Brain microvascular endothelial cell (primary cell): ENCODE measurements at regions not wholly inside any gene's neighbourhood (a gene's known extent, or its start where the extent isn't known, plus 50 kb on each side); places are given as distances from the start of the nearest gene placed in this dataset.

ENCODE experiments used
- DNase-seq: peaks from one replicate; pipeline ENCODE4 v3.0.0-alpha.2; 2020
- H3K27ac ChIP-seq: fragments of 250-450 bp; sonication (Bioruptor Pico); 2 replicates; pipeline ENCODE4 v1.5.1; 2020; ENCODE audit warnings: mild to moderate bottlenecking, moderate library complexity
- H3K27me3 ChIP-seq: fragments of 250-450 bp; sonication (Bioruptor Pico); replicated peaks from 2 replicates; pipeline ENCODE4 v1.5.1; 2020; ENCODE audit warnings: mild to moderate bottlenecking
- H3K36me3 ChIP-seq: fragments of 250-450 bp; sonication (Bioruptor Pico); replicated peaks from 2 replicates; pipeline ENCODE4 v1.5.1; 2020; ENCODE audit warnings: mild to moderate bottlenecking
- H3K4me3 ChIP-seq: 2 replicates; pipeline ENCODE4 v1.5.1; 2011; ENCODE audit warnings: low read depth, mild to moderate bottlenecking, control low read depth, low read length, moderate library complexity
- CTCF ChIP-seq: IDR thresholded peaks from 2 replicates; pipeline ENCODE4 v1.5.1; 2011; ENCODE audit warnings: low read depth, mild to moderate bottlenecking, moderate library complexity, low read length, control low read depth, inconsistent platforms; ENCODE audit errors: missing control alignments
- in situ Hi-C: cut with HindIII; loops from 2 replicates; pipeline ENCODE4 v1.10.0; 2017; ENCODE audit warnings: low sequenced_read_pairs, low pct_ligation_motif_present

GRCh38 chr5:8647111-8647510, 778.2 kb downstream of the MTRR start:
- Histone ChIP-seq H3K36me3 (no peaks in the 10 kb centered on the region), H3K27ac (no peak overlapping the region), H3K27me3 (no peaks in the 10 kb centered on the region), H3K4me3 (no peak overlapping the region)
- DNase-seq = no peak
- in situ Hi-C loops = no loop called here
- no peak for TF ChIP-seq CTCF

- peak; percentile 13 for TF ChIP-seq CTCF
Observed at GRCh38 chr5:8650186-8650585, 781.2 kb downstream of the MTRR start.

GRCh38 chr5:8660133-8660893, 791.4 kb downstream of the MTRR start:
- in situ Hi-C loops = no loop called here
- H3K36me3 ChIP-seq = no peaks in the 10 kb centered on the region
- no peak overlapping the region for H3K4me3 ChIP-seq
- H3K27ac ChIP-seq = no peak overlapping the region
- no peaks in the 10 kb centered on the region for H3K27me3 ChIP-seq
- no peak for TF ChIP-seq CTCF
- no peak for DNase-seq

More at GRCh38 chr5:8650186-8650585, 781.2 kb downstream of the MTRR start:
- Histone ChIP-seq H3K27me3 (no peaks in the 10 kb centered on the region), H3K36me3 (no peaks in the 10 kb centered on the region), H3K27ac (peak overlapping the region; percentile 33), H3K4me3 (no peak overlapping the region)
- peak; percentile 59 for DNase-seq
- in situ Hi-C loops = no loop called here

GRCh38 chr5:8663374-8663773, 794.4 kb downstream of the MTRR start:
- TF ChIP-seq CTCF = no peak
- DNase-seq = no peak
- Histone ChIP-seq H3K4me3 (no peak overlapping the region), H3K27ac (no peak overlapping the region), H3K36me3 (no peaks in the 10 kb centered on the region), H3K27me3 (no peaks in the 10 kb centered on the region)
- in situ Hi-C loops = no loop called here

GRCh38 chr5:8675182-8675581, 806.2 kb downstream of the MTRR start:
- no peak overlapping the region for H3K4me3 ChIP-seq
- H3K27ac ChIP-seq = no peak overlapping the region
- H3K27me3 ChIP-seq = no peaks in the 10 kb centered on the region
- in situ Hi-C loops = no loop called here
- no peak for DNase-seq
- H3K36me3 ChIP-seq = no peaks in the 10 kb centered on the region
- no peak for TF ChIP-seq CTCF

- no peak for DNase-seq
- in situ Hi-C loops = no loop called here
- Histone ChIP-seq H3K27me3 (no peaks in the 10 kb centered on the region), H3K27ac (no peak overlapping the region), H3K36me3 (no peaks in the 10 kb centered on the region), H3K4me3 (no peak overlapping the region)
- TF ChIP-seq CTCF = no peak
Observed at GRCh38 chr5:8676695-8677094, 807.7 kb downstream of the MTRR start.
